ENCODE measurements at regions not wholly inside any gene's neighbourhood (a gene's known extent, or its start where the extent isn't known, plus 50 kb on each side); places are given as distances from the start of the nearest gene placed in this dataset.

GRCh38 chr21:17903929-17904639 lies 84.9 kb upstream of the C21orf91 start:
- H3K9me3 Mint-ChIP-seq, result peaks cover 6% of the 10 kb centered on the region
- no peak overlapping the region for H3K4me3 Mint-ChIP-seq
- no peak for DNase-seq (ENCODE audit: low read depth, low spot score)
- H3K4me1 Mint-ChIP-seq, result no peaks in the 10 kb centered on the region
- no peaks in the 10 kb centered on the region for H3K27me3 Mint-ChIP-seq (ENCODE audit: low read depth)
- H3K36me3 Mint-ChIP-seq (ENCODE audit: low read depth), result peaks cover 5% of the 10 kb centered on the region
- TF ChIP-seq CTCF (conservative IDR thresholded peaks at IDR 0.05), result no peak
- no peak overlapping the region for H3K27ac Mint-ChIP-seq (ENCODE audit: unreplicated experiment)

GRCh38 chr21:17903029-17903806 lies 84.1 kb upstream of the C21orf91 start:
- TF ChIP-seq CTCF (conservative IDR thresholded peaks at IDR 0.05), result peak; percentile 58
- peaks cover 11% of the 10 kb centered on the region for H3K9me3 Mint-ChIP-seq
- H3K4me3 Mint-ChIP-seq, result no peak overlapping the region
- H3K4me1 Mint-ChIP-seq, result no peaks in the 10 kb centered on the region
- H3K36me3 Mint-ChIP-seq (ENCODE audit: low read depth), result peaks cover 8% of the 10 kb centered on the region
- H3K27ac Mint-ChIP-seq (ENCODE audit: unreplicated experiment), result no peak overlapping the region
- no peaks in the 10 kb centered on the region for H3K27me3 Mint-ChIP-seq (ENCODE audit: low read depth)
- no peak for DNase-seq (ENCODE audit: low read depth, low spot score)

- no peak overlapping the region for H3K27ac Mint-ChIP-seq (ENCODE audit: unreplicated experiment)
- H3K4me1 Mint-ChIP-seq, result no peaks in the 10 kb centered on the region
- H3K36me3 Mint-ChIP-seq (ENCODE audit: low read depth), result peaks cover 8% of the 10 kb centered on the region
- peaks cover 14% of the 10 kb centered on the region for H3K9me3 Mint-ChIP-seq
- no peaks in the 10 kb centered on the region for H3K27me3 Mint-ChIP-seq (ENCODE audit: low read depth)
- no peak for TF ChIP-seq CTCF (conservative IDR thresholded peaks at IDR 0.05)
- H3K4me3 Mint-ChIP-seq, result no peak overlapping the region
- DNase-seq (ENCODE audit: low read depth, low spot score), result no peak
Observed at GRCh38 chr21:17901458-17902079, 82.4 kb upstream of the C21orf91 start.

GRCh38 chr21:17900990-17901385 lies 81.8 kb upstream of the C21orf91 start:
- no peak for DNase-seq (ENCODE audit: low read depth, low spot score)
- H3K4me3 Mint-ChIP-seq, result no peak overlapping the region
- H3K9me3 Mint-ChIP-seq, result peaks cover 19% of the 10 kb centered on the region
- no peaks in the 10 kb centered on the region for H3K4me1 Mint-ChIP-seq
- TF ChIP-seq CTCF (conservative IDR thresholded peaks at IDR 0.05), result no peak
- no peak overlapping the region for H3K27ac Mint-ChIP-seq (ENCODE audit: unreplicated experiment)
- peaks cover 8% of the 10 kb centered on the region for H3K36me3 Mint-ChIP-seq (ENCODE audit: low read depth)
- no peaks in the 10 kb centered on the region for H3K27me3 Mint-ChIP-seq (ENCODE audit: low read depth)

- Mint-ChIP-seq H3K27ac (ENCODE audit: unreplicated experiment) (peak overlapping the region; percentile 72), H3K36me3 (ENCODE audit: low read depth) (peaks cover 8% of the 10 kb centered on the region), H3K9me3 (peaks cover 22% of the 10 kb centered on the region), H3K27me3 (ENCODE audit: low read depth) (no peaks in the 10 kb centered on the region), H3K4me3 (no peak overlapping the region), H3K4me1 (no peaks in the 10 kb centered on the region)
- no peak for TF ChIP-seq CTCF (conservative IDR thresholded peaks at IDR 0.05)
- no peak for DNase-seq (ENCODE audit: low read depth, low spot score)
Observed at GRCh38 chr21:17900281-17900989, 81.3 kb upstream of the C21orf91 start.

Measured in neural crest cell (in vitro differentiated cells).